NCI-H345 treated with DMSO at 0.1 percent for 48 hours (cell line): ENCODE measurements at regions not wholly inside any gene's neighbourhood (a gene's known extent, or its start where the extent isn't known, plus 50 kb on each side); places are given as distances from the start of the nearest gene placed in this dataset.

Experiments
- DNase-seq: peaks from one replicate; lab custom pipeline; 2025; ENCODE audit not compliant: unreplicated experiment; lab: John Stamatoyannopoulos, UW

GRCh38 chr2:120864981-120865380, 129.3 kb downstream of the GLI2 start:
- no peak for DNase-seq

- no peak for DNase-seq
Measured at GRCh38 chr2:120865656-120866055, 130.0 kb downstream of the GLI2 start.

- DNase-seq: no peak
Measured at GRCh38 chr2:120866071-120866470, 130.4 kb downstream of the GLI2 start.

- DNase-seq: no peak
Measured at GRCh38 chr2:120866483-120867140, 130.9 kb downstream of the GLI2 start.

- no peak for DNase-seq
Measured at GRCh38 chr2:120867290-120868241, 131.9 kb downstream of the GLI2 start.

GRCh38 chr2:120868366-120868765, 132.7 kb downstream of the GLI2 start:
- no peak for DNase-seq

- DNase-seq: no peak
Measured at GRCh38 chr2:120869036-120869729, 133.5 kb downstream of the GLI2 start.

GRCh38 chr2:120869730-120870466, 134.2 kb downstream of the GLI2 start:
- no peak for DNase-seq

- DNase-seq: no peak
Measured at GRCh38 chr2:120870467-120870788, 134.8 kb downstream of the GLI2 start.

GRCh38 chr2:120871016-120871635, 135.5 kb downstream of the GLI2 start:
- no peak for DNase-seq

GRCh38 chr2:120871881-120872620, 136.4 kb downstream of the GLI2 start:
- no peak for DNase-seq

GRCh38 chr2:120873958-120874887, 138.6 kb downstream of the GLI2 start:
- DNase-seq: peak; percentile 56

GRCh38 chr2:120874888-120875275, 139.2 kb downstream of the GLI2 start:
- no peak for DNase-seq

GRCh38 chr2:120875431-120875830, 139.8 kb downstream of the GLI2 start:
- DNase-seq: no peak

GRCh38 chr2:120876526-120877280, 141.0 kb downstream of the GLI2 start:
- DNase-seq: no peak

- no peak for DNase-seq
Measured at GRCh38 chr2:120877409-120877808, 141.7 kb downstream of the GLI2 start.

GRCh38 chr2:120878970-120879369, 143.3 kb downstream of the GLI2 start:
- DNase-seq: peak; percentile 44
